SW 1271 (cell line): ENCODE measurements at regions not wholly inside any gene's neighbourhood (a gene's known extent, or its start where the extent isn't known, plus 50 kb on each side); places are given as distances from the start of the nearest gene placed in this dataset.

ENCODE experiments used
- DNase-seq, 2 experiments: peaks; one replicate each; lab custom pipeline; 2025; lab: John Stamatoyannopoulos, UW

- DNase-seq = no peak
Measured at GRCh38 chr4:126935801-126936200, 697.0 kb upstream of the INTU start.

- no peak for DNase-seq
Measured at GRCh38 chr4:126937342-126937741, 695.4 kb upstream of the INTU start.

- DNase-seq = no peak
Measured at GRCh38 chr4:126937846-126938422, 694.8 kb upstream of the INTU start.

- peak in 1 of 2 experiments; percentile 28 for DNase-seq
Measured at GRCh38 chr4:126939401-126939800, 693.4 kb upstream of the INTU start.

- no peak for DNase-seq
Measured at GRCh38 chr4:126947536-126947935, 685.2 kb upstream of the INTU start.

- no peak for DNase-seq
Measured at GRCh38 chr4:126954537-126955291, 678.0 kb upstream of the INTU start.

- DNase-seq = no peak
Measured at GRCh38 chr4:126955292-126956183, 677.2 kb upstream of the INTU start.

GRCh38 chr4:126956184-126956897 is 676.4 kb upstream of the INTU start:
- no peak for DNase-seq

- peak in 1 of 2 experiments; percentile 15 for DNase-seq
Measured at GRCh38 chr4:126957556-126957955, 675.2 kb upstream of the INTU start.

- DNase-seq = no peak
Measured at GRCh38 chr4:126957987-126958386, 674.8 kb upstream of the INTU start.

- DNase-seq = no peak
Measured at GRCh38 chr4:126958482-126958881, 674.3 kb upstream of the INTU start.

GRCh38 chr4:126959056-126959745 is 673.6 kb upstream of the INTU start:
- no peak for DNase-seq

GRCh38 chr4:126960760-126961159 is 672.0 kb upstream of the INTU start:
- no peak for DNase-seq

- DNase-seq = no peak
Measured at GRCh38 chr4:126961661-126962060, 671.1 kb upstream of the INTU start.

- DNase-seq = no peak
Measured at GRCh38 chr4:126965877-126966276, 666.9 kb upstream of the INTU start.

- DNase-seq = no peak
Measured at GRCh38 chr4:126969360-126970235, 663.2 kb upstream of the INTU start.

- DNase-seq = no peak
Measured at GRCh38 chr4:126973201-126973600, 659.6 kb upstream of the INTU start.

- DNase-seq = no peak
Measured at GRCh38 chr4:126976850-126977632, 655.7 kb upstream of the INTU start.

GRCh38 chr4:126986005-126986404 is 646.8 kb upstream of the INTU start:
- no peak for DNase-seq

- DNase-seq = no peak
Measured at GRCh38 chr4:126986828-126987227, 645.9 kb upstream of the INTU start.
